GM19397 (cell line): ENCODE measurements at regions not wholly inside any gene's neighbourhood (a gene's known extent, or its start where the extent isn't known, plus 50 kb on each side); places are given as distances from the start of the nearest gene placed in this dataset.

Experiments used
- ATAC-seq: cut with Tn5 transposase; IDR thresholded peaks from one replicate; pipeline ENCODE4 v1.9.1; 2021; ENCODE audit warnings: mild to moderate bottlenecking, moderate library complexity; ENCODE audit not compliant: unreplicated experiment

DNA sequence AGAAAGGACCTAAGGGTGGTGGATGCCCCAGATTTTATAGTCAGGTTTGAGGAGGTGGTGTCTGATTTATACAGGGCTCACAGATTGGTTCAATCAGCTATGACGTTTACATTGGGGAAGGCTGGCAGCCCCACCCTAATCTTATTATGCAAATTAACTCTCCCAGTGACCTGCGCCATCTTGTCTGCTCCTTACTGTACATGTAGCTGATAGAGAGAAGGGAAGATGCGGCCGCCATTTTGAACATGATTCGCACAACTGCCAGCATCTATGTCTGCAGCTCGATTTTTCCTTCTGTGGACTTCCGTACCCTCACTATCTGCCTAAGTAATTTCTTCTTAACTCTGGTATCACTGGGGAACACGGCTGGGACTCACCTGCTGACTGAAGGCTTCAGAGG, 619.0 kb upstream of the DPP6 start:
- ATAC-seq = no peak

GRCh38 chr7:153440715-153441114, 611.5 kb upstream of the DPP6 start:
- no peak for ATAC-seq

DNA sequence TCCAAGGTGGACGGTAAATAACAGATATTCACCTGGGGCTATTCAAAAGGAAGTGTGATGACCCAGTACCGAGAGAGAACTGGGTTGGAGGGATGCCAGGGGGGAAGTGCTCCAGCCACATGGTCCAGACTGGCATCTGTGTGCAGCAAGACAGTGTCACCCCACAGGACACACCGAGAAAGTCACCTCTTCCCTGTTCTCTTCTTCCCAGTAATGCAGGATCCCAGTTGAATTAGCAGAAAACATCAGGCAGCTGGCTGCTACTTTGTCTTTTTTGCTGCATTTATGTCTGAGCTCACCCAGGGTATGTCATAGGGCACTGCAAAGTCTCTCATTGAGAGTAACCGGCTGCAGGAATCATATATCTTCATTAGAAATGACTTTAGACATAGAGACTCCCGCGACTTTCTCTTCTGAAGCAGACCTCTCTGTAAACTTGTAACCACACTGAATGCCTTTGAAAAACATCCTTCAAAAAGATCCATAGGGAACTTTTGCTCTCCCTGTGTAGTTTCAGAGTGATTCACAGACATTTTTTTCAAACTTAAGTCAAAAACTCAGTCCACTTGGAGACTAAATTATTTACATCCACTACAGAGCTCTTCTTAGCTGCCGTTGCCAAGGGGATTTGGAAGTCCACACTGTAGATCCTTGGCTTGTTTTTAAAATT, 609.0 kb upstream of the DPP6 start:
- no peak for ATAC-seq

DNA sequence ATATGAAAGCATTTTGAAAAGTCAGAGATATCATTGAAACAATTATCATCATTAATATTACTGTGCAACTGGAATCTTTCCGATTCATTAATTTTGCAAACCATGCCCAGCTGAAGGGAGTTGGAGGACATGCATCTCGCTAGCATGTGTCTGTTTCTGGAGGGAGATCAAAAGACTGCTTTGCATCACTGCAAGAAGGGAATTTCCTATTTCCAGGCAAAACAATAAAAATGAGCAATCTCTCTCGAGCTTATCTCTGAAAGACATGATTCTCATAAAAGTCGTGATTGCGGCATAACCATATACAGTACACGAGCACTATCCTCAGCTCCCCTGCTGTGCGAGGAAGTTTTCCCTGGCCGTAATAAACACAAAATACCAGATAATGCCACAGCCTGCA, 607.6 kb upstream of the DPP6 start:
- no peak for ATAC-seq

GRCh38 chr7:153445641-153446040, 606.6 kb upstream of the DPP6 start:
- no peak for ATAC-seq

- no peak for ATAC-seq
These were observed 605.7 kb upstream of the DPP6 start for GRCh38 chr7:153446490-153446889.

DNA sequence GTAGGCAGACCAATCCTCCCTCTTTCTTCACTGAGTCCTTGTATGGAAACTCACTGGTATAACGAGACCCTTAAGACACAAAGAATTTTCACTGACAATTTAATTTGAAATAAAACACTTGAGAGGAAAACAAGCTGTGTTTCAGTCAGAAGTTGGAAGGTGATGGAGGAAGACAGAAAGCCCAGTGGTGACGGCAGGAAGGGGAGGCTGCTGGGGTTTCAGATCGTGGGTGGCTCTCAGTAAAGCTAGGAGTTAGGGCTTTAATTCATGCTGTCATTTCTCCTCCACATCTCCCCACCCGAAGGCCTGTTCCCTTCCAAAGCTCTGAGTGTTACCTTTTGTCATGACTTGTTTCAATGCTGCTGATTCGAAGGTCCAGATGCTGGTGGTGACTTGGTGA, 605.2 kb upstream of the DPP6 start:
- ATAC-seq = no peak

DNA sequence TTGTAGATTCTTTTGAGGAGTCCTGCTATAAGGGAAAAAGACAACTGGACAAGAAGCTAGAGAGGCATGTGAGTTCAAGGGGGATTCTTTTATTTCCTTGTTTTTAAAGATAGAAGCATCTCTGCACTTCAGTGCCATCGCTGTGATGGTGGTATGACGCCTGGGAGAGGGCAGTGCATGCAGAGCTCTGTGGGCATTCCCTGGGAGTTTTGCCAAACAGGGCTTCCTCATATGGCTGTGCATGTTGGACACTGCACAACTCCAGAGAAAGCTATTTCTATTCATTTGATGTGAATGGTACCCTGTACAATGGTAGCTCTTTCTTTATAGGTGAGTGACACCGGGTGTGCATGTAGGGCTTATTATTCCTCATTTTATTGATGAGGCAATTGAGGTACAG, 599.5 kb upstream of the DPP6 start:
- ATAC-seq = no peak

DNA sequence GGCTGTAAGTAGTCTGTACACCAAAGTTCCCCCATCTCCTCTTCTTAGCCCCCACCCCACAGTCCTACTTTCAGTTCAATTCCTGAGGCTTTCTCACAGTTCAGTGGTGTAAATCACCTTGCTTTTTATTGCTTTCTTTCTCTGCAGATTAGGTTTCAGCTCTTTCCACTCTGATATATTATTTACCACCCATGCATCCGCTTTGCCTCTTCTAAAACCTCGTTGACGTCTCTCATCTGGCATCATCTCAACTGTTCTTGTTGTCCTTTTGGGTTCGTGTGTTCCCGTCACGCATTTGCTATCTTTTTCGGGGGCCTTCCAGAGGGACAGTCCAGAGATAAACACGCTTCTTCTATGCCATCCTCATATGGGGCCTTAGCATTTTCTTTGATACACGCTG, 597.9 kb upstream of the DPP6 start:
- no peak for ATAC-seq

GRCh38 chr7:153457746-153458145, 594.5 kb upstream of the DPP6 start:
- ATAC-seq = no peak

- ATAC-seq = no peak
These were observed 582.1 kb upstream of the DPP6 start for GRCh38 chr7:153470004-153470671.

- ATAC-seq = no peak
These were observed 579.7 kb upstream of the DPP6 start for GRCh38 chr7:153472516-153472915.

- ATAC-seq = no peak
These were observed 579.0 kb upstream of the DPP6 start for GRCh38 chr7:153473185-153473584.

GRCh38 chr7:153475239-153475638, 577.0 kb upstream of the DPP6 start:
- no peak for ATAC-seq

DNA sequence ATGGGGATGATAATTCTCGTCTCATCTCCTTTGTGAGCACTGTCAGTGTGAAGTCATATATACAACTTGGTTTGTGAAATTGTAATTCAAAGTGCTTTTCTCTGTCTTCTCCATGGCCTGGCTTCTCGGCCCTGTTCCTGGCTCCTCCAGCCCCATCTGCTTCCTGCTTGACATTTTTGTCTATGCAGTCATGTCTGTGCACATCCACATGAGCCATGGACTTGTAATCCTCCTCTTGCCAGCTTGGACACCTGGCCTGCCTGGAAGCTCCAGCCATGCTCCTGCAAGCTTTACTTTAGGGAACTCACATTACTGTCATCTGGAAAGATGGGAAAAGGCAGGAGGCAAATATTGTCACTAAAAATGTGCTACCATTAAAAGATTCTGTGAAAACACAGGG, 576.0 kb upstream of the DPP6 start:
- ATAC-seq = no peak

DNA sequence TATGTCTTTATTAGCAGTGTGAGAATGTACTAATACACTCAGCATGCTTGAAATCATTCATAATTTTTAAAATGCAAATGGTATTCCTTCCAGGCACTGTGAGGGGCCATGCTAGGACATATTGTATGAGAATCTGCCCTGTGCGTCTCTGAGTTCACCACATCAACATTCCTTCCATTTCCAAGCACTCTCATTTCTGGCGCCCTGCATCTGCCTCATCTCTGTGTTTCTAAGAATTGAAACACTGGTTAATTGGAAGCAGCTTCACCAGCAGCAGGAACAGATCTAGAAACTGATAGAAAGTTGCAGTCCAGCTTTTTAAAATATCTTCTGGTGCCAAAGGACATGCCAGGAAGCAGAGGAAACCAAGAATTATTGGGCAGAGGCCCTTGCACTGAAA, 555.9 kb upstream of the DPP6 start:
- ATAC-seq = no peak

- ATAC-seq = no peak
These were observed 549.1 kb upstream of the DPP6 start for GRCh38 chr7:153503093-153503492.

DNA sequence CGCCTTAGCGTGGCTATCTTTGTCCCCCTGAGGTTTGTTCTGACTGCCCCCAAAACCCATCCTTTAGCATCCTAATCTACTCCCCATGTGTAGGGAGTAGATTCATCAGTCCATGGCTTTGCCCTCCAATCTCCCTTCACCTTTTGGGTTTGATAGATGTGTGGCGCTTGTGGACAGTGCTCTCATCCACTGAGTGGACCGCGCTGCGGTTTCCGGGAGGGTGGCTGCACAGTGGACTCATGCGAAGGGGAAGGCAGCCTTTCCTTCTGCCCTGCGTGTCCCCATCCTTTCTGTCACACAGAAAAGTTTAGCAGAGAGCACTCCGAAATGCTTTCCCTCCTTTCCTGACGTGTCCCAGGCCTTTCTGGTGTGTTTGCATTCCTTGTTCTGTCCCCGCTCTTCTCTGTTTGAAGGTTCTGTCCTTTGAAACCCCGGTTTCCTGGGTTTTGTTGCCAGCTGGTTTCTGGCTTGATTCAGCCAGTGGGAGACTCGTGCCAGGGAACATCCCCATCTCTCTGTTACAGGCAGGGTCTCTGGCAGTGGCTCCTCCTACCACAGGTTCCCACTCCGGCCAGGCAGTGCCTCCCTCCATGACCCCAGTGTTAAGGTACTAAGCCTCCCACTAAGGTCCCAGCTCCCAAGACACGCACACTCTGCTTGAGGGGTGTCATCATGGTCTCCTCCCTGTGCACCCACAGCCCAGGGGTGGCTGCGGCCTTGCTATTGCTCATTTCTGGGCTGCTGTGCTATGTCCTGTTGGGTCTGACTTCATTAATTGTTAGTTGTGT, 547.7 kb upstream of the DPP6 start:
- ATAC-seq = no peak

DNA sequence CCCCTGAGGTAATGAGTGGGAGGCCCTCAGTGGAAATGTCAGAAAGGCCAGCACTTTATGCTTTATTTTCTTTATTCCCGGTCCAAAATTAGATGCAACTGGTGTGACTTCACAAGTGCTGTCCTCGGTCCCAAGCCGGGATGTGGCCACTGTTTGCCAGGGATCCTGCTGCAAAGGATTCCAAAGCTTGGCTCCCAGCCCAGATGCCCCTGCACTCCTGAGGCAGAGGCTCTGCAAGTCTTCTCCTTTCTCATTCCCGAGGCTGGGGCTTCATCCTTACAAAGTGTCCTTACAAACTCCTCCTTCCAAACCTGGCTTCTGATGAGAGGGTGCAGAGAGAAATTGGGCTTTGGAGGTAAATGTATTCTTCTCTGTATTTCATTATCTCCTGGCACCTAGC, 544.3 kb upstream of the DPP6 start:
- ATAC-seq = no peak

GRCh38 chr7:153509768-153510167, 542.4 kb upstream of the DPP6 start:
- ATAC-seq = no peak

GRCh38 chr7:153510674-153511073, 541.5 kb upstream of the DPP6 start:
- no peak for ATAC-seq

DNA sequence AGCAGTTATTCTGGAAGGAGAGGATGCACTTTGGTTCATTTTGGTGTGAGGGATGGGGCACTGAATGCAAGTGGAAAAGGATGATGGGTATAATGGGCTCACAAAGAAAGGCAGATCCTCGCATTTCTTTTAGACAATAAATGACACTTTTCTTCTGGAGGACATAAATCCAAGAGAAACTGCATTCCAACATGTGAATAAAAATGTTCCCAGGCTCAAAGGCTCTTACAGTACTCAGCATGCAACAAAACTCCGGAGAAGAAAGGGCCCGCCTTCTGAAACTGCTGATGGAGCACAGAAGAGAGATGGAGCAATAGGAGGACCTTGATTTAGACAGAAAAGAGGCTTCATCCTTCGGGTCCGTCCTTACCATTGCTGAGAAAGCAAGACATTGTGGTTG, 538.2 kb upstream of the DPP6 start:
- ATAC-seq = no peak
